ENCODE measurements at regions not wholly inside any gene's neighbourhood (a gene's known extent, or its start where the extent isn't known, plus 50 kb on each side); places are given as distances from the start of the nearest gene placed in this dataset.

DNA sequence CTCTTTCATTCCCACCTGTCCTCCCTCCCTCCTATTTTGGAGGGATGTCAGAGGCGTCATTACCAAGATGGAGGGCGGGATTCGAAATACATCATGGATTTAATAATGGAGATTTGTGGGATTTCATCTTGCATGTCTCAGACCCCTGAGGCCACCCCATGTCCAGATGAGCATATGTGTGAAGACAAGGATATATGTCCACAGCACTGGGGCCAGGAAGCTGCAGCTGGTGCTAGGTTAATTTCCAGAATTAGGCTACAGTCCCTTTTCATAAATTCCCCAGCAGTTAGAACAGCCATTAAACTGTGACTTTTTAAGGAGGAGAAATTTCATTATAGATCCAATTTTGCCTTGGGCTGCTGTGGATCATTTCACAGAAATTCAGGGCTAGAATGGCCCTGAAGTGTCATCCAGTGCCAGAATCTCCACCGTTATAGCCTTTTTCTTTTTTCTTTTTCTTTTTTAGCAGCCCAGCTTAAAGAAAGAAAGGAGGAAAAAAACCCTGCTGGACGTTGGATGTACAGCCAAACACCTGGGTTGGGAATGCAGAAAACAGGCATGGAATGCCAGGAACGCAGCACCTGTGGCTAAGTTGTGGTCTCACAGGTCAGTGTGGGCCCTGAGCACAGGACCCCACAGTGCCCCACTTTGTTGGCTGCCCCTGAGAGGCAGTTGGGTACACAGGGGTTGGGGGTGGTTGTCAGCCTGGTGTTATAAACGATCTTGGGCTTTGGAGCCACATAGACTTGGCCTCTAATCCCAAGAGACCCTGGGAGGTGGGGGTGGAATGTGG, 50.2 kb upstream of the CXCL14 start:
- H3K27ac ChIP-seq (ENCODE audit: control insufficient read depth, insufficient read depth) = no peak overlapping the region
- no peak for DNase-seq (ENCODE audit: low read depth, low spot score)
- CTCF ChIA-PET = no interaction called here
- H3K79me2 ChIP-seq (ENCODE audit: control insufficient read depth, insufficient read depth, low read length) = no peaks in the 10 kb centered on the region
- no peak overlapping the region for H2AFZ ChIP-seq (ENCODE audit: control insufficient read depth, low read depth, low read length)
- in situ Hi-C loops (cut with MboI) (no loop called here), intact Hi-C loops (cut with micrococcal nuclease; ENCODE audit: unreplicated experiment) (no loop called here)
- POLR2A ChIA-PET = no interaction called here
- SMC1A ChIA-PET (ENCODE audit: uncharacterized antibody, unreplicated experiment) = interaction anchor here (0.6 kb wide), 1 partner anchor 694 kb away, joined by 3 read pairs; no protein-coding TSS in a partner anchor
- no TSS peak for BruUV-seq (replicated peaks)
- ATAC-seq = no peak
- H3K4me2 ChIP-seq (ENCODE audit: control insufficient read depth, insufficient read depth) = no peak overlapping the region
- no peaks in the 10 kb centered on the region; a peak in 1 of 4 replicates for H3K27me3 ChIP-seq (replicated peaks in 1 of 2; ENCODE audit: control insufficient read depth in 2 of 2, insufficient read depth in 2 of 2, low read length in 1 of 2)
- H3K36me3 ChIP-seq (ENCODE audit: control insufficient read depth in 2 of 2, insufficient read depth in 2 of 2, low read length in 1 of 2) = no peaks in the 10 kb centered on the region
- no peak overlapping the region for H3K4me3 ChIP-seq
- no peak for TF ChIP-seq BACH1 (IDR thresholded peaks at IDR 0.05; ENCODE audit: borderline replicate concordance)
- no peak for TF ChIP-seq TBL1XR1 (IDR thresholded peaks at IDR 0.05; ENCODE audit: low read depth, low read length)
- TF ChIP-seq SIN3A (IDR thresholded peaks at IDR 0.05; ENCODE audit: low read depth, low read length) = no peak
- TF ChIP-seq POLR2A (IDR thresholded peaks at IDR 0.05; ENCODE audit: low read depth, low read length) = no peak
- no peak for TF ChIP-seq ZNF207 (IDR thresholded peaks at IDR 0.05; ENCODE audit: borderline replicate concordance)
- TF ChIP-seq FOS (IDR thresholded peaks at IDR 0.05; ENCODE audit: borderline replicate concordance, extremely low read depth, insufficient read length) = no peak
- TF ChIP-seq NRF1 (conservative IDR thresholded peaks at IDR 0.05; ENCODE audit: low read depth, low read length) = no peak
- TF ChIP-seq RAD21 (IDR thresholded peaks at IDR 0.05; ENCODE audit: insufficient read depth, low read depth, low read length) = no peak
- no peak for TF ChIP-seq YY1 (IDR thresholded peaks at IDR 0.05; ENCODE audit: low read depth, low read length)
- no peak for TF ChIP-seq TARDBP (IDR thresholded peaks at IDR 0.05; ENCODE audit: borderline replicate concordance)
- TF ChIP-seq SMC3 (IDR thresholded peaks at IDR 0.05; ENCODE audit: borderline replicate concordance, low read length) = no peak
- no peak for TF ChIP-seq NFYB (IDR thresholded peaks at IDR 0.05; ENCODE audit: insufficient read depth, low read depth, low read length)
- no peak for TF ChIP-seq ZNF24 (IDR thresholded peaks at IDR 0.05)
- TF ChIP-seq, protein P1, sequence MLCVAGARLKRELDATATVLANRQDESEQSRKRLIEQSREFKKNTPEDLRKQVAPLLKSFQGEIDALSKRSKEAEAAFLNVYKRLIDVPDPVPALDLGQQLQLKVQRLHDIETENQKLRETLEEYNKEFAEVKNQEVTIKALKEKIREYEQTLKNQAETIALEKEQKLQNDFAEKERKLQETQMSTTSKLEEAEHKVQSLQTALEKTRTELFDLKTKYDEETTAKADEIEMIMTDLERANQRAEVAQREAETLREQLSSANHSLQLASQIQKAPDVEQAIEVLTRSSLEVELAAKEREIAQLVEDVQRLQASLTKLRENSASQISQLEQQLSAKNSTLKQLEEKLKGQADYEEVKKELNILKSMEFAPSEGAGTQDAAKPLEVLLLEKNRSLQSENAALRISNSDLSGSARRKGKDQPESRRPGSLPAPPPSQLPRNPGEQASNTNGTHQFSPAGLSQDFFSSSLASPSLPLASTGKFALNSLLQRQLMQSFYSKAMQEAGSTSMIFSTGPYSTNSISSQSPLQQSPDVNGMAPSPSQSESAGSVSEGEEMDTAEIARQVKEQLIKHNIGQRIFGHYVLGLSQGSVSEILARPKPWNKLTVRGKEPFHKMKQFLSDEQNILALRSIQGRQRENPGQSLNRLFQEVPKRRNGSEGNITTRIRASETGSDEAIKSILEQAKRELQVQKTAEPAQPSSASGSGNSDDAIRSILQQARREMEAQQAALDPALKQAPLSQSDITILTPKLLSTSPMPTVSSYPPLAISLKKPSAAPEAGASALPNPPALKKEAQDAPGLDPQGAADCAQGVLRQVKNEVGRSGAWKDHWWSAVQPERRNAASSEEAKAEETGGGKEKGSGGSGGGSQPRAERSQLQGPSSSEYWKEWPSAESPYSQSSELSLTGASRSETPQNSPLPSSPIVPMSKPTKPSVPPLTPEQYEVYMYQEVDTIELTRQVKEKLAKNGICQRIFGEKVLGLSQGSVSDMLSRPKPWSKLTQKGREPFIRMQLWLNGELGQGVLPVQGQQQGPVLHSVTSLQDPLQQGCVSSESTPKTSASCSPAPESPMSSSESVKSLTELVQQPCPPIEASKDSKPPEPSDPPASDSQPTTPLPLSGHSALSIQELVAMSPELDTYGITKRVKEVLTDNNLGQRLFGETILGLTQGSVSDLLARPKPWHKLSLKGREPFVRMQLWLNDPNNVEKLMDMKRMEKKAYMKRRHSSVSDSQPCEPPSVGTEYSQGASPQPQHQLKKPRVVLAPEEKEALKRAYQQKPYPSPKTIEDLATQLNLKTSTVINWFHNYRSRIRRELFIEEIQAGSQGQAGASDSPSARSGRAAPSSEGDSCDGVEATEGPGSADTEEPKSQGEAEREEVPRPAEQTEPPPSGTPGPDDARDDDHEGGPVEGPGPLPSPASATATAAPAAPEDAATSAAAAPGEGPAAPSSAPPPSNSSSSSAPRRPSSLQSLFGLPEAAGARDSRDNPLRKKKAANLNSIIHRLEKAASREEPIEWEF (IDR thresholded peaks at IDR 0.05; ENCODE audit: insufficient replicate concordance, low read depth, low read length) = no peak
- no peak for TF ChIP-seq CEBPB (IDR thresholded peaks at IDR 0.05; ENCODE audit: borderline replicate concordance in 1 of 2, low read depth in 2 of 2, low read length in 2 of 2)
- no peak for TF ChIP-seq BRCA1 (IDR thresholded peaks at IDR 0.05; ENCODE audit: low read depth, low read length)
- no peak for TF ChIP-seq SREBF1 (IDR thresholded peaks at IDR 0.05; ENCODE audit: low read length)
- RAD21 ChIA-PET (ENCODE audit: unreplicated experiment) = no interaction called here
- no peak overlapping the region for H3K9ac ChIP-seq (ENCODE audit: control insufficient read depth, insufficient read depth, low read length)
- no peak for FAIRE-seq
- WGBS (ENCODE audit: insufficient coverage, insufficient replicate concordance, low lambda C conversion rate, missing lambda C conversion rate) = 5% methylated on average over 5 of the region's 7 CpGs
- no peaks in the 10 kb centered on the region for H3K9me3 ChIP-seq (replicated peaks; ENCODE audit: control insufficient read depth, insufficient read depth, low read length)
- no peaks in the 10 kb centered on the region for H3K4me1 ChIP-seq (ENCODE audit: control insufficient read depth, insufficient read depth, low read length)
- peaks cover 3% of the 10 kb centered on the region; the same call in 1 of the 2 replicates for H4K20me1 ChIP-seq (ENCODE audit: control insufficient read depth, insufficient read depth)

All from GM12878 (cell line).